ENCODE measurements at regions not wholly inside any gene's neighbourhood (a gene's known extent, or its start where the extent isn't known, plus 50 kb on each side); places are given as distances from the start of the nearest gene placed in this dataset.

DNA sequence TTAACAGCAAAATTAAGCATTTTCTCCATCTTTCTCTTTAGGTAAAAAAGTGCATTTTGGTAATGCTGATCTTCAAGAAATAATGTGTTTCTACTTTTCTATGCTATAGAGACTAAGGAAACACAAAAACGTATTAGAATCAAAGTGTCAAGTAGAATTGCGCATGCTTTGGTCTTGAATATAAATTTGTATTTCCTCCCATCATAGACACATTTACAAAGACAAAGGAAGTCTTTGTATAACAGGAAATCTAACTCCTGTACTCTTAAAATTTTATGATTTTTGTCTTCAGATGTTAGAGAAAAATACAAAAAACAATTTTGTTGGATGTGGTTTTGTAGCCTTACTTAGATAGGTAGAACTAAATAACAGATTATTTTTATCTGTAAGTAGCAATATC is 1299.4 kb downstream of the NCAM2 start:
- DNase-seq (ENCODE audit: low read depth, low spot score) = no peak
- H3K27me3 ChIP-seq (ENCODE audit: control insufficient read depth, insufficient read depth, low read length) = no peaks in the 10 kb centered on the region
- peaks cover 12% of the 10 kb centered on the region for H3K9me3 ChIP-seq (ENCODE audit: control insufficient read depth, insufficient read depth, low read length)
- POLR2A ChIA-PET = no interaction called here
- TF ChIP-seq, protein P1, sequence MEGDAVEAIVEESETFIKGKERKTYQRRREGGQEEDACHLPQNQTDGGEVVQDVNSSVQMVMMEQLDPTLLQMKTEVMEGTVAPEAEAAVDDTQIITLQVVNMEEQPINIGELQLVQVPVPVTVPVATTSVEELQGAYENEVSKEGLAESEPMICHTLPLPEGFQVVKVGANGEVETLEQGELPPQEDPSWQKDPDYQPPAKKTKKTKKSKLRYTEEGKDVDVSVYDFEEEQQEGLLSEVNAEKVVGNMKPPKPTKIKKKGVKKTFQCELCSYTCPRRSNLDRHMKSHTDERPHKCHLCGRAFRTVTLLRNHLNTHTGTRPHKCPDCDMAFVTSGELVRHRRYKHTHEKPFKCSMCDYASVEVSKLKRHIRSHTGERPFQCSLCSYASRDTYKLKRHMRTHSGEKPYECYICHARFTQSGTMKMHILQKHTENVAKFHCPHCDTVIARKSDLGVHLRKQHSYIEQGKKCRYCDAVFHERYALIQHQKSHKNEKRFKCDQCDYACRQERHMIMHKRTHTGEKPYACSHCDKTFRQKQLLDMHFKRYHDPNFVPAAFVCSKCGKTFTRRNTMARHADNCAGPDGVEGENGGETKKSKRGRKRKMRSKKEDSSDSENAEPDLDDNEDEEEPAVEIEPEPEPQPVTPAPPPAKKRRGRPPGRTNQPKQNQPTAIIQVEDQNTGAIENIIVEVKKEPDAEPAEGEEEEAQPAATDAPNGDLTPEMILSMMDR (IDR thresholded peaks at IDR 0.05; ENCODE audit: low read depth, low read length) = no peak
- H3K27ac ChIP-seq (ENCODE audit: low read depth, low read length) = no peak overlapping the region
- CTCF ChIA-PET = no interaction called here
- no peak overlapping the region for H3K4me3 ChIP-seq (ENCODE audit: low read depth, low read length)

GRCh38 chr21:22311741-22312462 is 1313.7 kb downstream of the NCAM2 start:
- DNase-seq (ENCODE audit: low read depth, low spot score) = no peak
- H3K4me3 ChIP-seq (ENCODE audit: low read depth, low read length) = no peak overlapping the region

GRCh38 chr21:22314963-22315362 is 1316.8 kb downstream of the NCAM2 start:
- no peaks in the 10 kb centered on the region for H3K27me3 ChIP-seq (ENCODE audit: control insufficient read depth, insufficient read depth, low read length)
- TF ChIP-seq, protein P1 (IDR thresholded peaks at IDR 0.05; ENCODE audit: low read depth, low read length) = no peak
- DNase-seq (ENCODE audit: low read depth, low spot score) = no peak
- CTCF ChIA-PET = no interaction called here
- H3K27ac ChIP-seq (ENCODE audit: low read depth, low read length) = no peak overlapping the region
- no peak overlapping the region for H3K4me3 ChIP-seq (ENCODE audit: low read depth, low read length)
- POLR2A ChIA-PET = no interaction called here
- peaks cover 3% of the 10 kb centered on the region; the same call in 1 of the 2 replicates for H3K9me3 ChIP-seq (ENCODE audit: control insufficient read depth, insufficient read depth, low read length)

More at GRCh38 chr21:22311741-22312462, 1313.7 kb downstream of the NCAM2 start:
- POLR2A ChIA-PET = no interaction called here
- no peaks in the 10 kb centered on the region for H3K27me3 ChIP-seq (ENCODE audit: control insufficient read depth, insufficient read depth, low read length)
- peaks cover 3% of the 10 kb centered on the region; the same call in 1 of the 2 replicates for H3K9me3 ChIP-seq (ENCODE audit: control insufficient read depth, insufficient read depth, low read length)
- CTCF ChIA-PET = no interaction called here
- TF ChIP-seq, protein P1 (IDR thresholded peaks at IDR 0.05; ENCODE audit: low read depth, low read length) = no peak
- H3K27ac ChIP-seq (ENCODE audit: low read depth, low read length) = no peak overlapping the region

GRCh38 chr21:22319435-22319834 is 1321.2 kb downstream of the NCAM2 start:
- ChIA-PET CTCF (no interaction called here), POLR2A (no interaction called here)
- no peaks in the 10 kb centered on the region for H3K27me3 ChIP-seq (ENCODE audit: control insufficient read depth, insufficient read depth, low read length)
- H3K27ac ChIP-seq (ENCODE audit: low read depth, low read length) = no peak overlapping the region
- no peak for DNase-seq (ENCODE audit: low read depth, low spot score)
- H3K4me3 ChIP-seq (ENCODE audit: low read depth, low read length) = no peak overlapping the region
- no peaks in the 10 kb centered on the region for H3K9me3 ChIP-seq (ENCODE audit: control insufficient read depth, insufficient read depth, low read length)
- TF ChIP-seq, protein P1 (IDR thresholded peaks at IDR 0.05; ENCODE audit: low read depth, low read length) = no peak

DNA sequence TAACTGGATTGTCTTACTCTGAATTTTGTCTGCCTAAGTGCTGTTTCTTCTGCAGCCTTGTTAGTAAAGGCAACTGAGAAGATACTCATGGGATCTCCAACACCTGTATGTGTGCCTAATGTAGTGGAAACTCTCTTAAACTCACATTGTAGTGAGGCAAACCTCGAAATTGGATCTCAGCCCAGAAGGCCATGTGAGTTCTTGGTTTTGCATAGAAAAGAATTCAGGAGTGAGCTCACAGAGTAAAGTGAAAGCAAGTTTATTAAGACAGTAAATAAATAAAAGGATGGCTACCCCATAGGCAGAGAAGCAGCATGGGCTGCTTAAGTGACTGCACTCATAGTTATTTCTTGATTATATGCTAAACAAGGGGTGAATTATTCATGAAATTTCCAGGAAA is 1344.7 kb downstream of the NCAM2 start:
- Histone ChIP-seq H3K9me3 (ENCODE audit: control insufficient read depth, insufficient read depth, low read length) (peaks cover 13% of the 10 kb centered on the region), H3K27me3 (ENCODE audit: control insufficient read depth, insufficient read depth, low read length) (no peaks in the 10 kb centered on the region), H3K4me3 (ENCODE audit: low read depth, low read length) (no peak overlapping the region), H3K27ac (ENCODE audit: low read depth, low read length) (no peak overlapping the region)
- TF ChIP-seq, protein P1 (IDR thresholded peaks at IDR 0.05; ENCODE audit: low read depth, low read length) = no peak
- POLR2A ChIA-PET = no interaction called here
- CTCF ChIA-PET = no interaction called here
- no peak for DNase-seq (ENCODE audit: low read depth, low spot score)

Measured in AG04450 (cell line).